GM04503 (cell line): ENCODE measurements at regions not wholly inside any gene's neighbourhood (a gene's known extent, or its start where the extent isn't known, plus 50 kb on each side); places are given as distances from the start of the nearest gene placed in this dataset.
"Not testable (repeated sequence)": the region's sequence is repeated elsewhere in the genome, so short reads cannot be mapped to it uniquely, and the experiment has no call there.

Experiments
- DNase-seq: peaks from one replicate; pipeline ENCODE4 v3.0.0-alpha.2; 2012; ENCODE audit warnings: low read depth

- DNase-seq = no peak
Observed at GRCh38 chr13:73671732-73672131, 462.5 kb downstream of the KLF12 start.

GRCh38 chr13:73671011-73671410, 463.2 kb downstream of the KLF12 start:
- no peak for DNase-seq

- DNase-seq = no peak
Observed at GRCh38 chr13:73667756-73668155, 466.4 kb downstream of the KLF12 start.

GRCh38 chr13:73665261-73665660, 468.9 kb downstream of the KLF12 start:
- no peak for DNase-seq

- no peak for DNase-seq
Observed at GRCh38 chr13:73664851-73665250, 469.4 kb downstream of the KLF12 start.

GRCh38 chr13:73662833-73663232, 471.4 kb downstream of the KLF12 start:
- no peak for DNase-seq

GRCh38 chr13:73661687-73662425, 472.3 kb downstream of the KLF12 start:
- DNase-seq = no peak

- DNase-seq = no peak
Observed at GRCh38 chr13:73661066-73661465, 473.1 kb downstream of the KLF12 start.

GRCh38 chr13:73658639-73659038, 475.6 kb downstream of the KLF12 start:
- DNase-seq = no peak

GRCh38 chr13:73657821-73658540, 476.2 kb downstream of the KLF12 start:
- no peak for DNase-seq

GRCh38 chr13:73656863-73657262, 477.3 kb downstream of the KLF12 start:
- DNase-seq = no peak

GRCh38 chr13:73653688-73654087, 480.5 kb downstream of the KLF12 start:
- DNase-seq = no peak

- DNase-seq = no peak
Observed at GRCh38 chr13:73647417-73647816, 486.8 kb downstream of the KLF12 start.

GRCh38 chr13:73640476-73641179, 493.6 kb downstream of the KLF12 start:
- DNase-seq = not testable (repeated sequence)

GRCh38 chr13:73635166-73635787, 498.9 kb downstream of the KLF12 start:
- no peak for DNase-seq

GRCh38 chr13:73633817-73634460, 500.3 kb downstream of the KLF12 start:
- no peak for DNase-seq

GRCh38 chr13:73631411-73631810, 502.8 kb downstream of the KLF12 start:
- DNase-seq = no peak

- DNase-seq = no peak
Observed at GRCh38 chr13:73625562-73626339, 508.5 kb downstream of the KLF12 start.

GRCh38 chr13:73623281-73623680, 510.9 kb downstream of the KLF12 start:
- no peak for DNase-seq

- no peak for DNase-seq
Observed at GRCh38 chr13:73622381-73622780, 511.8 kb downstream of the KLF12 start.

- DNase-seq = no peak
Observed at GRCh38 chr13:73618275-73618865, 515.8 kb downstream of the KLF12 start.
